A673 (cell line): ENCODE measurements at regions not wholly inside any gene's neighbourhood (a gene's known extent, or its start where the extent isn't known, plus 50 kb on each side); places are given as distances from the start of the nearest gene placed in this dataset.

Source experiments
- EZH2 ChIP-seq: fragments of 200-600 bp; sonication (generic); IDR thresholded peaks from 2 replicates; pipeline ENCODE4 v1.6.1; 2017; ENCODE audit warnings: borderline replicate concordance, low read depth, mild to moderate bottlenecking, mixed read lengths, antibody characterized with exemption, low read length; ENCODE audit not compliant: poor library complexity, severe bottlenecking
- TF ChIP-seq, protein P1 (sequence below): fragments of 300-800, 200-600 bp; sonication (generic); conservative IDR thresholded peaks from 2 replicates; pipeline ENCODE4 v1.5.1; 2017; ENCODE audit warnings: low read depth, mild to moderate bottlenecking, antibody characterized with exemption, low read length, moderate library complexity, mixed read lengths

DNA sequence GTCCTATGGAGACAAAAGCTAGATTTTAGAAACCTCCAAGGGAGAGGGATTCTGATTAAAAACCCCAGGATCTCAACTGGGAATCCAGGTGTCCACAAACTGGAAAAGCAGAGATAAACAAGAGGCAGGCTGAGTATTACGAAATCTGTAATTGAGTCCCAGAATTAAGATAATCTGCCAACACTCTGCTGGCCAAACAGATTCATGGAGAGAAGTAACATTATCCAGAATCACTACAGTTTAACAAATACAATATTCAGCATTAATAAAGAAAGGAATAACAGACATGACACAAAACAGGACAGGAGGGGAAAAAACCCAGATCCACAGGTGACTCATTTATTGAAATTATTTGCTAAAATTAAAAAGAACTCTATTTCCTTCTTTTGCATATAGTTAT lies 227.2 kb upstream of the NANOGP8 start:
- TF ChIP-seq, protein P1, sequence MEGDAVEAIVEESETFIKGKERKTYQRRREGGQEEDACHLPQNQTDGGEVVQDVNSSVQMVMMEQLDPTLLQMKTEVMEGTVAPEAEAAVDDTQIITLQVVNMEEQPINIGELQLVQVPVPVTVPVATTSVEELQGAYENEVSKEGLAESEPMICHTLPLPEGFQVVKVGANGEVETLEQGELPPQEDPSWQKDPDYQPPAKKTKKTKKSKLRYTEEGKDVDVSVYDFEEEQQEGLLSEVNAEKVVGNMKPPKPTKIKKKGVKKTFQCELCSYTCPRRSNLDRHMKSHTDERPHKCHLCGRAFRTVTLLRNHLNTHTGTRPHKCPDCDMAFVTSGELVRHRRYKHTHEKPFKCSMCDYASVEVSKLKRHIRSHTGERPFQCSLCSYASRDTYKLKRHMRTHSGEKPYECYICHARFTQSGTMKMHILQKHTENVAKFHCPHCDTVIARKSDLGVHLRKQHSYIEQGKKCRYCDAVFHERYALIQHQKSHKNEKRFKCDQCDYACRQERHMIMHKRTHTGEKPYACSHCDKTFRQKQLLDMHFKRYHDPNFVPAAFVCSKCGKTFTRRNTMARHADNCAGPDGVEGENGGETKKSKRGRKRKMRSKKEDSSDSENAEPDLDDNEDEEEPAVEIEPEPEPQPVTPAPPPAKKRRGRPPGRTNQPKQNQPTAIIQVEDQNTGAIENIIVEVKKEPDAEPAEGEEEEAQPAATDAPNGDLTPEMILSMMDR, result no peak
- TF ChIP-seq EZH2, result no peak
